GM19240 (cell line): ENCODE measurements at regions not wholly inside any gene's neighbourhood (a gene's known extent, or its start where the extent isn't known, plus 50 kb on each side); places are given as distances from the start of the nearest gene placed in this dataset.

Experiments used
- DNase-seq: peaks from one replicate; pipeline ENCODE4 v3.0.0; 2011; ENCODE audit warnings: low spot score; ENCODE audit not compliant: insufficient read length

- no peak for DNase-seq
Measured at GRCh38 chr3:35528728-35529127, 110.6 kb upstream of the ARPP21 start.

- DNase-seq = no peak
Measured at GRCh38 chr3:35529337-35529736, 110.0 kb upstream of the ARPP21 start.

- DNase-seq = no peak
Measured at GRCh38 chr3:35537265-35537664, 102.1 kb upstream of the ARPP21 start.

GRCh38 chr3:35544976-35545375, 94.3 kb upstream of the ARPP21 start:
- no peak for DNase-seq

GRCh38 chr3:35549690-35550089, 89.6 kb upstream of the ARPP21 start:
- DNase-seq = no peak

GRCh38 chr3:35562141-35562540, 77.2 kb upstream of the ARPP21 start:
- DNase-seq = no peak

GRCh38 chr3:35565048-35565447, 74.3 kb upstream of the ARPP21 start:
- no peak for DNase-seq
